Hindlimb muscle (tissue), 1 donor: ENCODE measurements at regions not wholly inside any gene's neighbourhood (a gene's known extent, or its start where the extent isn't known, plus 50 kb on each side); places are given as distances from the start of the nearest gene placed in this dataset.

Experiments used
- DNase-seq: peaks from one replicate; pipeline ENCODE4 v3.0.0-alpha.2; 2013

DNA sequence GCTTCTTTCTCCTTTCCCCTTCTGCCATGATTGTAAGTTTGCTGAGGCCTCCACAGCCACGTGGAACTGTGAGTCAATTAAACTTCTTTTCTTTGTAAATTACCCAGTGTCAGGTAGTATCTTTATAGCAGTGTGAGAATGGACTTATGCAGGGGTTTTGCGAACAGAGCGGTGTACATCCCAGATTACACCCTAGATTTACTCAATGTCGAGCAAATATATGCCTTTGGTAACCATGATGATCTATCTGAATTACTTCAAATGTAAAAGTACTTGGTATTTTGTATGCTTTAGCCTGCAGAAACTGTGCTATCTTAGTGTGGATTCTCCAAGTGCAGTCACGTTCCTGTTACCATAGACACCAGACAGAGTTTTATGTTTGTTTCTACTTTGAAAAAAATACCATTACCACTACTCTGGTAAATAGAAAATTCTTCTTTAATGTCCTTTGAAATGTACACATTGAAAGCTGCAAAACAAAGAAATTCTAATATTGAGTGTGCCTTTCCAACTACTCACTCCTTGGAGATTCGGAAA is 510.4 kb upstream of the ARGLU1 start:
- DNase-seq, result no peak

DNA sequence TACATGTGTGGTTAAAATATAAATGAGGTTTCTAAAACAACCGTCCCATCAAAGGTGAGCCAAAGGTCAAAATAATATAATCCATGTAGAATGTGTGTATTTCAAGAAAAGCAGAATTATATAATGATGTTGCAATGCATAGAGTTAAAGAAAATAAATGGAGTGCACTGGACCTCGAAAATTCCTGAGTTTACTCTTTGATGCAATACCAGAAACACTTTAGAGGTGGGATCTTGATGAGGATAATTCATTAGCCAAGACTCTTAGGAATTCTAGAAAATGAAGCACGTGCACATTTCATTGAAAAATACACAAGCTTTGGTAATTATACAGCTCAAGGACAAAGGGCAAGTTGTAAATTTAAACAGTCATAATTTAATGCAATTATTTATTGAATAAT is 508.9 kb upstream of the ARGLU1 start:
- DNase-seq, result no peak

DNA sequence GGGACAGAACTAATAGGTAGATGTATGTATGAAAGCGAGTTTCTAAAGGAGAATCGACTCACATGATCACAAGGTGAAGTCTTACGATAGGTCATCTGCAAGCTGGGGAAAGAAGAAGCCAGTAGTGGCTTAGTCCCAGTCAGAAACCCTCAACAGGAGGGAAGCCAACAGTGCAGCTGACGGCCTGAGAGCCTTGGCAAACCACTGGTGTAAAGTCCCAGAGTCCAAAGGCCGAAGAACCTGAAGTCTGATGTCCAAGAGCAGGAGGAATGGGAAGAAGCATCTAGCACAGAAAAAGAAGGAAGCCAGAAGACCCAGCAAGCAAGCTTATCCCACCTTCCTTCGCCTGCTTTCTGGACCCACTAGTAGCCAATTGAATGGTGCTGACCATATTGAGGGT is 507.6 kb upstream of the ARGLU1 start:
- no peak for DNase-seq

DNA sequence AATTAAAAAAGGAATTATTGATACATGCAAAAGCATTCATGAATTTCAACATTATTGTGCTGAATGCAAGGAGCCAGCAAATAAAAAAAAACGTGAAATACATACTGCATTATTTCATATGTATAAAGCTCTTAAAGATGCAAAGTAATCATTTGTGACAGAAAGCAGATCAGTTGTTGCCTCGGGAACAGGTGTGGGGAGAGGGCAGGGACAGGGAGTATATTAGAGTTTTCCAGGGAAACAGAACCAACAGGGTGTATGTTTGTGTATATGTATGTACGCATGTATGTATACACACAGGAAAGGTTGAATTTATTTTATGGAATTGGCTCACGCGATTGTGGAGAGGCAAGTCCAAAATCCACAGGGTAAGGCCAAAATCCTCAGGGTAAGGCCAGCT is 502.9 kb upstream of the ARGLU1 start:
- DNase-seq, result no peak

DNA sequence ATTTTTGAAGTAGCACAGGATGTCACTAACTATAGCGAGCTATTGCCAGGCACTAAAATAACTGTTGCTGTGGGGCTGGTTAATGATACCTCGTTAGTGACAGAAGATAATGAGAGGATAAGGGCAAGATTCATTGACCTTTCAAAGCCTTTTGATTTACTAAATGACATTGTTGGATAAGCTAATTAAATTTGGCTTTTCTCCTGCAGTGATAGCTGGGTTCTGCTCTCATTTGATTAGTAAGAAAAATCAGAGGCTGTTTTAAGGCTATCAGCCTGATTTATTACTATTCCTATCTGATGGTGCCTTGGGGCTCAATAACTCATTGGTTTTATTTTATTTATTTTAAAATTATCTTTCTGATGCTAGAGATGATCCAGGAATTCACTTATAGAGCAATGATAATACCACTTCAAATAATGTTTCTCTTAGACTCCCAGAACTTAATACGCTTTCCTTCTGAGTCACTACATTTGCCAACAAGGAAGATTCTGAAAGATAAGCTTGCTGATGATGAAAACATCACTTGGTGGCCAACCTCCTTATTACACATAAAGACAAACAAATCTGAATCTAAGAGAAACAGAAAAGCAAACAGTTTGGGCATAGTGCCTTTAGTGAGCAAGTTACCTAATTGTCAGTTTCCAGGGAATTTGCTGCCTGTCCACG is 501.3 kb upstream of the ARGLU1 start:
- DNase-seq, result no peak

DNA sequence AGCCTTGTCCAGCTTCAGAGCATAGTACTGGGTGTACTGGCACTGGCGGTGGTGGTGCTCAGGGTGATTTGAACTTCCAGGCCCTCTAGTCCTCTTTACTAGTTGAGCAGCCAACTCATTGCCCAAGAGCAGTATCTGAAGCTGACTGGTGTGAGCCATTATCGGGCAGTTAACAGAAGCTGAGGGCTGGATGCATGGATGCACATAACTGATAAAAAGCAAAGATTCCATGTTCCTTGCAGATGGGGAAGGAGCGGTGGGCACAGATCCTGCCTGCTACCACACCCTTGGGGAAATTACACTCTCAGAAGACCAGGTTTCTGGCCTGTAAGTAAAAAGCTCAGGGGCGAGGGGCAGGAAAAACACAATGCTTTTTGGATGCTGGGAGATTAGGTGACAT is 499.4 kb upstream of the ARGLU1 start:
- DNase-seq, result no peak

DNA sequence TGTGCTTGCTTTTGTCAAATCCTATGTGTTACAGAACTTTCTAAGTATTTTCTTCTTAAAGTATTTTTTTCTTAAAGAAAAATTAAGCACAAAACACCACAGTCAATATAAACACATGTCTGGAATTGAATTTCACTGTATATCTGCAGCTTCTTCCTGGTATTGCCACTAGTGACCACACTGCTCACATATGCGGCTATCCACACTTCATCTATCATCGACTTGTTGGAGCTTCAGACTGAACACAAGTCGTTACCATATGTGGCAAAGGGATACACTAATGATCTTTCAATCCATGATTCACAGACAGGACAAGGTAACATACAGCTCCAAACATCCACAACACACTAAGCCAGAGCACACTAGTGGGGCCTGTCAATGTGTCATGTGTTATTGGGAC is 498.4 kb upstream of the ARGLU1 start:
- no peak for DNase-seq

DNA sequence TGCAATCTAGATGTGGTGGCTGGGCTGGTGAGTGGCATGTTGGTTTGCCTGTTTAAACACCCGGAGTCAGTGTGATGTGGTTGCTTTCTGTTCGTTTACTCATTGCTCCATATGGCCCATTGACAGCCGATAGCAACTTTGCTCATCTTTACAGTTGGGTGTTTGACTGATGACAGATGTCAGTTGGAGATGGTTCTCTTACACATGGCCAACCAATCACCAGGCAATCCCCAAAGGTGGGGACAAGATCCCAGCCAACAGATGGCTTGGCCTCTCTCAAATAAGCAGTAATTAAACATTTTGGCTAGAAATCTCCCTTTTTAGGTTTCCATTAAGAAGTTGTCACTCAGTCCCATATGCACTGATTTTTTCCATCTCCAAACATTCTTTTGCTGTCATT is 497.1 kb upstream of the ARGLU1 start:
- no peak for DNase-seq

DNA sequence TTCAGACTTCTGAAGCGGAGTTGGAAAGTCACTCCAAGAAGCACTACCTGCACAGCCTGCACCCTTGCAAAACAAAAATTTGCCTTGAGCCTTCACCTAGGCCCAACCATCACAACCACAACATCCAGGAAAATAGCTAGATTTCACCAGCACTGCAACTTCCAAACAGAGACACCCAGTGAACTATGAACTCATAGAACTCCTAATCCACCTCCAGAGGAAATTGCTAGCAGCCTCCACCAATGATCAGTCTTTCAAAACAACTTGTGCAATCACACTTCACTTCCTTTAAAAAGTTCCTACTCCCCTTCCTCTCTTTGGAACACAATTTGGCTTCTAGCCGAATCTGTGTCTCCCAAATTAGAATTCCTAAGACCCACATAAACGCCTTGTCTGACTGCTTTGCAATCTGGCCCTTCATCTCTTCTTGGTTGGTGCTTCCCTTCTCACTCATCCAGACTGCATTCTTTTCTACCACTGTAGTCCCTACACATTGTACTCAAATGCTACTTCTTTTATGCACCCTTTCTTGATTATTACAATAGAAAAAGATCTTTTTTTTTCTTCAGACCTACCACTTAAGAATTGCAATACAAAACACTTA is 489.2 kb upstream of the ARGLU1 start:
- DNase-seq, result no peak

DNA sequence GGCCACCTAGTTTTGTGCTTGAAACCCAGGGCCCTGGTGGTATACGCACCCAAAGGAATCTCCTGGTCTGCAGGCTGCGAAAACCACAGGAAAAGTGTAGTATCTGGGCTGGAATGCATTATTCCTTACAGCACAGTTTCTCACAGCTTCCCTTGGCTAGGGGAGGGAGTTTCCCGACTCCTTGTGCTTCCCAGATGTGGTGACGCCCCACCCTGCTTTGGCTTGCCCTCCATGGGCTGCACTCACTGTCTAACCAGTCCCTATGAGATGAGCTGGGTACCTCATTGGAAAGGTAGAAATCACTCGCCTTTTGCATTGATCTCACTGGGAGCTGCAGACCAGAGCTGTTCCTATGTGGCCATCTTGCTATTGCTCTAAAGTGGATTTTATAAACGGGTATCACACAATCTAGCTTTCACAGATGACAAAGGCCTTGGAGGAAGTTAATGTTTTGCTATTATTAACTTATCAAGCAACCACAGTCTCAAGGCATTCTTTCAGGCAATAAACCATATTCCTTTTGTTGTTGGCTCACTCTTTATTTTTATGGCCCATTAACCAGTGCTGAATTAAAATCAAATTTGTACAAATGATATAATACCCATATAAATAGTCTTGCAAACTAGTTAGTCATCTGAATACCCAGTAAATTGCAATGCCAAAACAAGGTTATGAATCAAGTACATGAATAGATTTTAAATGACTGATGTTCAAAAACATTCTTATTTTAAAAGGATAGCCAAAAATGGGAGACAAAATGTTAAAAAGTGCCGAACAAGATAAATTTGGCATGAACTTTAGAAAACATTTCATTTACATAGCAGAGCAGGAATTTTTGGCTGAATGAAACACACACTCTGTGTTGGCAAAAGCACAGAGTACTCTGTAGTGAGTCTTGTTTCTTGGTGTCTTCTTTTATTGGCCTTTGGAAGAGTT is 475.4 kb upstream of the ARGLU1 start:
- peak; percentile 54 for DNase-seq

DNA sequence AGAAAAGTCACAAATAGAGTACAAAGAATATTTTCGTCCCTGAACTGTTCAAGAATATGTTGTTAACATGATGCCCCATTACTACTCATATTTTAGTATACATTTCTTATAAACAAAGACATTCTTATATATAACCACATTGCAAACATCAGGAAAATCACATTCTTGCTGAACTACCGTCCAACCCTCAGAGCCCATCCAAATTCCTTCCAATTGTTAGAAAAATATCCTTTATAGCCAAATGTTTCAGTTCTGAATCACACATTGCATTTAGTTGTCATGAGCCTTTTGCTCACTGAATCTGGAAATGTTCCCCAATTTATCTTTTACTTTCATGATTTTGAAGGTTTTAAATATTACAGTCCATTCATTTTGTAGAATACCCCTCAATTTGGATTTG is 467.8 kb upstream of the ARGLU1 start:
- no peak for DNase-seq

DNA sequence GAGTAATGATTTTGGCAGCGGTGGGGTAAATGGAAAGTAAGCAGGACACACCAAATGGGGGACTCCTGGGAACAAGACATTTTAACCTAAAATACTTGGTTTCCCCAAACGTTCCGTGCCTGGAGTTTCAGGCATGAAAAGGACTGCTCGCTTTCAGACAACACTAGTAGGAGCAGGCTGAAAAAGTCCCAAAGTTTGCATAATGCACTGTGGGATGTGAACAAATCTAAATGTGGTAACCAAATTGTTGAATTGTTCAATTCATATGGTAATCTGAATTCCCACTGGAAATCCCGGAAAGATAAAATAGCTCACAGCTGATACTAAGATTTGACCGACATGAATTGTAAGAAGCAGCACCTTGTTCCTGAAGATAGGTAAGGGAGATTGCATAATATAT is 467.2 kb upstream of the ARGLU1 start:
- no peak for DNase-seq

DNA sequence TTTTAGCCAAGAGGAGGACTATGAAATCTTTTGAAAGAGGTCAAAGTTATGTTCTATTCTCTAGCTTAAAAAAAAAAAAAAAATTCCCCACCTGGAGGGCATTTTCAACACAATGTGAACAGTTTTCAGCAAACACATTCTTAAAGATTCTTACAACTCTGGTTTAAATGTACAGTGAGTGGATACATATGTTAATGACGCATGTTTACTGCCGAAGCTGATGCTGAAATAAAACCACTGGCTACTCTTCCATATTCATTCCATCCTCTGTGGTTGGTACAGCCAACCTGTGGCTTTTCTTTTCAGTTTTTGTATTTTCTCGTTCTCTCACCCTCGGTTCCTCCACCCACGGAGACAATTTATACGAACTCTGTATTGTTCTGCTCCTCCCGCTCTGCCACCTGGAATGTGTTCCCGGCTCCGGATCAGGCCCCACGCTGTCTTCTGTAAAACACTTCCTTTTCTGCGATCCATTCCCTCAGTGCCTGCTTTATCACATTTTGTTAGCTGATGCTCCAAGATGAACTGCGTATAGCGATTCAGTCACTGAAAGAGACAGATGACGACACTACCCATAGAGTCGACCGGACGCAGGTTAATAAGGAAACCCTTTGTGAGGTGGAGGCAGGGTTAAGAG is 466.4 kb upstream of the ARGLU1 start:
- no peak for DNase-seq

DNA sequence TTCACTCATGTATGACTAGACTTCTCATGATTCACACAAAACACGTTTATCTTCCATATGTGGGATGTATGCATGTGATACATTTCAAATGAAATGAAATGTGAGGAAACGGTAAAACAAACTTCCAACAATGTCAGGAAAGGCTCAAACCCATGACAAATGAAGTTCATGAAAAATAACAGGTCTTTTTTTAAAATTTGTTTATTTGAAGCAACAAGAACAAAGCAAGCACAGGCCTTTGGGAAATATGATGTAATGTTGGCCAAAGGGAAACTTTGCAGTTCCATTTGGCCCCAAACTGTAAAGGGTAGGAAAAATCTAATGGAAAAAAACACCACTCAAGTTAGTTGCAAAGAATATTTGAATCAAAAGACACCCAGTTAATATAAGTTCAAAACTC is 463.8 kb upstream of the ARGLU1 start:
- DNase-seq, result no peak

DNA sequence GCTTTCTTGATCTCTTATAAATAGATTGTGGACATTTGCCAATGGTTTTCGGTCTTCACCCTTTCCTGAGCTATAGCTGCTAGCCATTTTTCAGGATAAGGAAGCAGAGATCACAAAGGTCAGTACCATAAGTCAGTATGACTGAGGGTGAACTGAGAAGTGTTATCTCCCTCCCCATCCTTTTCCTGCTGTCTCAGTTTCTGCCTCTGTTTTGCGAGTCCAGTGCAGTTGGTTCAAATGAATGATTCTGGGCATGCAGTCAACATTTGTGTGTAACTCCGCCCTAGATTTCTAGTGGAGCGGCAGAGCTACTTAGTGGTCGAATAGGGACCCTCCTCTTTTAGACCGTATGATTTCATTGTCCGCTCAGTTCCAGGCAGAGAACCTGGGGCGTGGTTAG is 460.8 kb upstream of the ARGLU1 start:
- no peak for DNase-seq

DNA sequence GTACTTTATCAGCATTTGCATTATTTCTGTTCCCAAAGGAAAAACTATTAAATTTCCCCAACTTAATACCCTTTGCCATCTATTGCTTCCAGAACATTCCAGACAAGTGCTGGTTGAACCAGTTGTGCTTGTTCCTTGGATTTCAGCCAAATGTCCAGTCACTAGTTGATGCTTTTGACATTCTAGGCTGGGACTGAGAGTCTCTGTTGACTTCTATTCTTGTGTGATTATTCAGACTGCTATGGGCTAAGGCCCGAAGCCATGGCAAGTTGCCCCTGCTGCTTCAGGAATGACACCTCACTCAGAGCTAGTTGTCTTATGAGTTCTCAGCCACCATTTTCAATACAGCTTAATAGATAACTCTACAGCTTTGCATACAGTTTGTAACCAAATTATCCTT is 458.1 kb upstream of the ARGLU1 start:
- peak; percentile 8 for DNase-seq

DNA sequence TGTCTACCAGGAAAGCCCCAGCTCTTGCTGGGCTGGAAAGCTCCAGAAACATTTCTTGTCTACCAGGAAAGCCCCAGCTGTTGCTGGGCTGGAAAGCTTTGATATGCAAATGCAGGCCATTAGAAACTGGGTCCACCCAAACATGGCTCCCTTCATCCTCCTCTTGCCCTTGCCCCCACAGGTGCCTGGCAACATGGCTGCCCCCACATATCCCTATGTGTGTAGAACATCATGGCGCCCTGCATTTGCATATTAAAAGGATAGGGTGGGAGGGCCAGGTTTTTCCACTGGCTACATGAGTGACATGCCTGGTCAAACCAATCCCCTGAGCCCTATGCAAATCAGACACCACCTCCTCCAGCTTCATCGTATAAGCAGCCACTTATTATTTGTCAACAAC is 455.4 kb upstream of the ARGLU1 start:
- DNase-seq, result no peak

DNA sequence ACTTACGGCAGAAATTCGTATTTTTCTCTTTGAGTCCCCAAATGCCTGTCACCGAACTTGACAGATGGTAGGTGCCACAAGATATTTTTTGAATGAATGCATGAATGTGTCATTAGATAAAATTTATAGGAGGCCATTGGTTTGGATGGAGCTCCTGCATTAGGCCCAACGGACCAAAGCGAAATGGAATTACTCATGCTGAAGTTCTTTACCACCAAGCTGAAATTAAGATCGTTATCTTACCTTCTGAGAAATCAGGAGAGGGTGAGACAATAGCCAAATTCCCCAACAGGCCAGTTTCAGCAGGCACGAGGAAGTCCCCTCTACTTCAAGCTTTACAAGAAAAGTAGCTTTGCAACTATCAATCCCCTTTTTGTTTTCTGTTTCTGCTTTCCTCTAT is 452.5 kb upstream of the ARGLU1 start:
- no peak for DNase-seq

DNA sequence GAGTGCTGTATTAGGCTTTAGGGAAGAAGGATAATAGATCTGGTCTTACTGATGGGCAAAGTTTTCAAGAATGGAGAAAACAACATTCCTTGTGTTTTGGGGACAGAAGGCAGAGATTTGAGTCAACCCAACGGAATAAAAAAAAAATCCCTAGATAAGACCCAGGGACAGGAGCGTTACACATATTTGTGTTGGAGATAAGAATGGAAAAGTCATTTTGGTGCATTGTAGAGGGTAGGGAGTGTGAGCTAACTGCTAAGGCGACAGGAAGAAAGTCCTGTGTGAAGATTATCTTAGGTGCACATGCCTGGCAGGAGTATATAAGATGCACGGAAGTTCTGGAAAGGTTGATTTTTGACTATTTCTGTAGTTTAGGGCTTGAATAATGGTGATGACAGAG is 450.3 kb upstream of the ARGLU1 start:
- no peak for DNase-seq

DNA sequence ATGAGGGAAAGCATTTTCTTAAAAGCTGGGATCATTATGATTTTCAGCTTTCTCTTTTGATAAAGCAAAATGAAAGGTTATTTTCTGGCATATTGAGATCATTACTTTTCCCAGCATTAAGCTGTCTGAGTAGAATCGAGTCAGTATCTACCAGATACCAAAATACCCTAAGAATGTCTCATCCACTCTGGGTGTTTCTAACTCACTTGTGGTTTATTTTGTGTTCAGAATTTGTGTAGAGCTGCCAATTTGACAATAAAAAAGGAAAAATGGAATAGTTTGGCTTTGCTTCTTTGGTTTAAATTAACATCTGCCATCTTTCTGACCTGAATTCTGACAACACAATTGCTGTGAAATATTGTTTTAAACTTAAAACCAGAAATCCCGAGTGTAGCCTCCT is 438.7 kb upstream of the ARGLU1 start:
- DNase-seq, result no peak

DNA sequence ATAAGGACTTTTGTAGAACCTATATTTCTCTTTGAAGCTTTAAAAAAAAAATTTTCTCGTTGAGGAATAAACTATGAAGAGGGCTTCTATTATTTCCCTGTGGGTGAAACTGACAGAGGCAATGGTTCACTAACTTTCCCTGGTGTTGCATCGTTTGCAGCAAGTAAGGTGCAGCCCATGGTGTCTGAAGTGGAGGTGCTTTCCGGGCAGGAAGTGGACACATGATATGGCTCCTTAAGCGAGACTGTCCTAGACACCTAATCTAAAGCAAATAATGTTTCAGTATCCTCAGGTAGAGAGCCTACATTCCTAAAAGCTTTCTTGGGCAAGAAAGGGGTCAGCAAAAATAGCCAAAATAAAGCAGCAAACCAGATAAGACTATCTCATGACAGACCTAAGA is 437.6 kb upstream of the ARGLU1 start:
- DNase-seq, result no peak

DNA sequence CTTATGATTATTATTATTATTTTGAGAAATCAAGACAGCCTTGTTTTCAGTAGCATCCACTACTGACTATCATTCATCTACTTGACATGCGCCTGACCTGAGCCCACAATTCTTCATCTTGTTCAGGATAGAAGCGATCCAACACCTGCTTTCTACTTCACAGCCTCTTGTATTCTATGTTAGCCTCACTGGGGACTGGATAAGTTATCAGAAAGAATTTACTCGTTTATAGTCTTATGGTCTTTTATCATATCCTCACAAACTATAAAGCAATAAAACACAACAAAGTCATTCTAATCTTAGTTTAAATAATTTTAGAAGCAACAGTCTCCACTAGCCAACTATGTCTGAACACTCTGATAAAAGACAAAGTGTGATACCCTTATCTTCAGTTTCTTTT is 436.0 kb upstream of the ARGLU1 start:
- no peak for DNase-seq

DNA sequence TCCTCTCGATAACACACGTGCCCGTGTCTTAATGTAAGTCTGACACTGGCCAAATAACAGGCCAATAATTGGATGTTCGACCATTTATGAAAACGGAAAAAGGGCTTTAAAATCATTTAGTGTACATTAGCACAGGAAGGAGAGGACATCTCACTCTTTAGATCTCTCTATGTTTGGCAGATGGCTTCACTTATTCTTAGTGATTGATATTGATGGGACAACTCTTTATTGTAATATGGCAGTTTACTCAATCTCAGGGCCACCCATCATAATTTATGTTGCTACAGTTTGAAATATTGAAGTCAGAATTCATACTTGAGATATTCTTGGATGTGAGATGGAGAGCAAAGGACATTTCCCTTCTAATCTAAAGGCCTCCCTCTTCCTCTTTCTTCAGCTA is 430.7 kb upstream of the ARGLU1 start:
- DNase-seq, result no peak
